ENCODE measurements at regions not wholly inside any gene's neighbourhood (a gene's known extent, or its start where the extent isn't known, plus 50 kb on each side); places are given as distances from the start of the nearest gene placed in this dataset.

DNA sequence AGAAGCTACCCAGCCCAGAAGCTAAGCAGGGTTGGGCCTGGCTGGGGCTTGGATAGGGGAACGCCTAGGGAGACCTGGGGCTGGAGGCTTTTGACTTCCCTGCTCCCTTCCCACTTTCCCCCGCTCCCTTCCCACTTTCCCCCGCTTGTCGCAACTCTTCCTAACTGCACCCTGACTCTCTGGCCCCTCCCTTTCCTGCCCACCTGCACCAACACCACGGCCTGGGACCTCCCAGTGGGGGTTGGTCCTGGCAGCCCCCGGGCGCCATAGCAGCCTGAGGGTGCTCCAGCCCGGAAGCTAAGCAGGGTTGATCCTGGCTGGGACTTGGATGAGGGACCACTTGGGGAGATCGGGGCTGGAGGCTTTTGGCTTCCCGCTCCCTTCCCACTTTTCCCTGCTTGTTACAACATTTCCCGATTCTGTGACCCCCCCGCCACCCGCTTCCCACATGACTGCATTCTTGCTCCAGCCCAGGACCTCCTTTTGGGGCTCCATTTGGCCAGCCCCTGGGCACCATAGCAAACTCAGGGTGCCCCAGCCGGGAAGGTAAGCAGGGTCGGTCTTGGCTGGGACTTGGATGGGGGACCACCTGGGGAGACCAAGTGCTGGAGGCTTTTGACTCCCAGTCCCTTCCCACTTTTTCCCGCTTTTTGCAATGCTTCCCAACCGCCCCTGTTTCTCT lies 2287.0 kb downstream of the TP53TG3F start:
- no peaks in the 10 kb centered on the region for H3K9me3 ChIP-seq (ENCODE audit: insufficient read depth, low read length)
- TF ChIP-seq, protein P1, sequence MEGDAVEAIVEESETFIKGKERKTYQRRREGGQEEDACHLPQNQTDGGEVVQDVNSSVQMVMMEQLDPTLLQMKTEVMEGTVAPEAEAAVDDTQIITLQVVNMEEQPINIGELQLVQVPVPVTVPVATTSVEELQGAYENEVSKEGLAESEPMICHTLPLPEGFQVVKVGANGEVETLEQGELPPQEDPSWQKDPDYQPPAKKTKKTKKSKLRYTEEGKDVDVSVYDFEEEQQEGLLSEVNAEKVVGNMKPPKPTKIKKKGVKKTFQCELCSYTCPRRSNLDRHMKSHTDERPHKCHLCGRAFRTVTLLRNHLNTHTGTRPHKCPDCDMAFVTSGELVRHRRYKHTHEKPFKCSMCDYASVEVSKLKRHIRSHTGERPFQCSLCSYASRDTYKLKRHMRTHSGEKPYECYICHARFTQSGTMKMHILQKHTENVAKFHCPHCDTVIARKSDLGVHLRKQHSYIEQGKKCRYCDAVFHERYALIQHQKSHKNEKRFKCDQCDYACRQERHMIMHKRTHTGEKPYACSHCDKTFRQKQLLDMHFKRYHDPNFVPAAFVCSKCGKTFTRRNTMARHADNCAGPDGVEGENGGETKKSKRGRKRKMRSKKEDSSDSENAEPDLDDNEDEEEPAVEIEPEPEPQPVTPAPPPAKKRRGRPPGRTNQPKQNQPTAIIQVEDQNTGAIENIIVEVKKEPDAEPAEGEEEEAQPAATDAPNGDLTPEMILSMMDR (IDR thresholded peaks at IDR 0.05; ENCODE audit: low read depth, low read length) = no peak
- no peak for TF ChIP-seq EZH2phosphoT487 (IDR thresholded peaks at IDR 0.05; ENCODE audit: low read depth)

DNA sequence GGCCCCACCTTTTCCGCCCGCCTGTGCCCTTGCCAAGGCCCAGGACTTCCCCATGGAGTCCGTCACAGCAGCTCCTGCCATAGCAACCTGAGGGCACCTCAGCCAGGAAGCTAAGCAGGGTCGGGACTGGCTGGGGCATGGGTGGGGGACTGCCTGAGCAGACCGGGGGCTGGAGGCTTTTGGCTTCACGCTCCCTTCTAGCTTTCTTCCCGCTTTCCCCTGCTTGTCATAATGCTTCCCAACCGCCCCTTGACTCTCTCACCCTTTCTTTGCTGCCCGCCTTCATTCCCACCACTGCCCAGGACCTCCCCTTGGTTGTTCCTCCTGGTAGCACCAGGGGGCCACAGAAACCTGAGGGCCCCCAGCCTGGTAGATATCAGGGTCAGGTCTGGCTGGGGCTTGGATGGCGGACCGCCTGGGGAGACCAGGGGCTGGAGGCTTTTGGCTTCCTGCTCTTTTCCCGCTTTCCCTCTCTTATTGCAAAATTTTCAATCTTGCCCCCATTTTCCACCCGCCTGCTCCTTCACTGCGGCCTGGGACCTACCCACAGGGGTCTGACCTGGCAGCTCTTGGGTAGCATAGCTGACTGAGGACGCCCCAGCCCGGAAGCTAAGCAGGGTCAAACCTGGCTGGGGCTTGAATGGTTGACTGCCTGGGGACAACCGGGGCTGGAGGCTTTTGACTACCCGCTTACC lies 2287.7 kb downstream of the TP53TG3F start:
- no peaks in the 10 kb centered on the region for H3K9me3 ChIP-seq (ENCODE audit: insufficient read depth, low read length)
- no peak overlapping the region for H2AFZ ChIP-seq (ENCODE audit: low read depth, low read length)
- H3K4me2 ChIP-seq (ENCODE audit: low read length) = no peak overlapping the region
- H3K4me3 ChIP-seq (ENCODE audit: low read length) = no peak overlapping the region
- no peaks in the 10 kb centered on the region for H3K4me1 ChIP-seq (ENCODE audit: low read length)
- no peaks in the 10 kb centered on the region for H3K36me3 ChIP-seq (replicated peaks; ENCODE audit: low read depth, low read length)
- H4K20me1 ChIP-seq (ENCODE audit: insufficient read depth, low read length) = no peaks in the 10 kb centered on the region
- no peaks in the 10 kb centered on the region for H3K79me2 ChIP-seq (ENCODE audit: low read length)
- no peak overlapping the region for H3K27ac ChIP-seq (ENCODE audit: low read length)
- no peaks in the 10 kb centered on the region for H3K27me3 ChIP-seq (ENCODE audit: low read depth, low read length)
- TF ChIP-seq, protein P1 (IDR thresholded peaks at IDR 0.05; ENCODE audit: low read depth, low read length) = no peak
- no peak for TF ChIP-seq EZH2phosphoT487 (IDR thresholded peaks at IDR 0.05; ENCODE audit: low read depth)
- H3K9ac ChIP-seq (ENCODE audit: low read length) = no peak overlapping the region

More for the DNA sequence above, 2287.0 kb downstream of the TP53TG3F start:
- H4K20me1 ChIP-seq (ENCODE audit: insufficient read depth, low read length) = no peaks in the 10 kb centered on the region
- no peak overlapping the region for H3K9ac ChIP-seq (ENCODE audit: low read length)
- no peaks in the 10 kb centered on the region for H3K4me1 ChIP-seq (ENCODE audit: low read length)
- no peak overlapping the region for H3K27ac ChIP-seq (ENCODE audit: low read length)
- no peak overlapping the region for H3K4me3 ChIP-seq (ENCODE audit: low read length)
- no peak overlapping the region for H3K4me2 ChIP-seq (ENCODE audit: low read length)
- no peaks in the 10 kb centered on the region for H3K36me3 ChIP-seq (replicated peaks; ENCODE audit: low read depth, low read length)
- H3K79me2 ChIP-seq (ENCODE audit: low read length) = no peaks in the 10 kb centered on the region
- H2AFZ ChIP-seq (ENCODE audit: low read depth, low read length) = no peak overlapping the region
- H3K27me3 ChIP-seq (ENCODE audit: low read depth, low read length) = no peaks in the 10 kb centered on the region

DNA sequence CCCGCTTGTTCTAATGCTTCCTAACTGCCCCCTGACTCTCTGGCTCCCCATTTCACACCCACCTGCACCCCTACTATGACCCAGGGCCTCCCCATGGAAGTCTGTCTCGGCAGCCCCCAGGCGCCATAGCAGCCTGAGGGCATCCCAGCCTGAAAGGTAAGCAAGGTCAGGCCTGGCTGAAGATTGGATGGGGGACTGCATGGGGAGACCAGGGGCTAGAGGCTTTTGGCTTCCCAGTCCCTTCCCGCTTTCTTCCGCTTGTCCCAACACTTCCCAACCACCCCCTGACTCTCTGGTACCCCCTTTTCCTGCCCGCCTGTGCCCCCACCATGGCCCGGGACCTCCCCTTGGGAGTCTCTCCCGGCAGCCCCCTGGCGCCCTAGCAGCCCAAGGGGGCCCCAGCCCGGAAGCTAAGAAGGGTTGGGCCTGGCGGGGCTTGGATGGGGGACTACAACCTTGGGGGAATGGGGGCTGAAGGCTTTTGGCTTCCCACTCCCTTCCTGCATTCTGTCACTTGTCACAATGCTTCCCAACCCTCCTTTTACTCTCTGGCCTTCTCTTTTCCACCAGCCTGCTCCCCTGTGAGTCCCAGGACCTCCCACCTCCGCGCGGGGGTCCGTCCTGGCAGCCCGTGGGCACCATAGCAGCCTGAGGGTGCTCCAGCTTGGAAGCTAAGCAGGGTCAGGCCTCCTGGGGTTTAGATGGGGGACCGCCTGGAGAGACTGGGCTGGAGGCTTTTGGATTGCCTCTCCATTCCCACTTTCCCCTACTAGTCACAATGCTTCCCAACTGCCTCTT lies 2288.4 kb downstream of the TP53TG3F start:
- Histone ChIP-seq H3K9me3 (ENCODE audit: insufficient read depth, low read length) (no peaks in the 10 kb centered on the region), H3K79me2 (ENCODE audit: low read length) (no peaks in the 10 kb centered on the region), H2AFZ (ENCODE audit: low read depth, low read length) (no peak overlapping the region), H4K20me1 (ENCODE audit: insufficient read depth, low read length) (no peaks in the 10 kb centered on the region), H3K9ac (ENCODE audit: low read length) (no peak overlapping the region), H3K36me3 (replicated peaks; ENCODE audit: low read depth, low read length) (no peaks in the 10 kb centered on the region), H3K27ac (ENCODE audit: low read length) (no peak overlapping the region), H3K4me1 (ENCODE audit: low read length) (no peaks in the 10 kb centered on the region), H3K4me3 (ENCODE audit: low read length) (no peak overlapping the region), H3K4me2 (ENCODE audit: low read length) (no peak overlapping the region), H3K27me3 (ENCODE audit: low read depth, low read length) (no peaks in the 10 kb centered on the region)
- TF ChIP-seq, protein P1 (IDR thresholded peaks at IDR 0.05; ENCODE audit: low read depth, low read length) = no peak
- TF ChIP-seq EZH2phosphoT487 (IDR thresholded peaks at IDR 0.05; ENCODE audit: low read depth) = no peak

Data from OCI-LY3 (cell line).